ENCODE measurements at regions not wholly inside any gene's neighbourhood (a gene's known extent, or its start where the extent isn't known, plus 50 kb on each side); places are given as distances from the start of the nearest gene placed in this dataset.

DNA sequence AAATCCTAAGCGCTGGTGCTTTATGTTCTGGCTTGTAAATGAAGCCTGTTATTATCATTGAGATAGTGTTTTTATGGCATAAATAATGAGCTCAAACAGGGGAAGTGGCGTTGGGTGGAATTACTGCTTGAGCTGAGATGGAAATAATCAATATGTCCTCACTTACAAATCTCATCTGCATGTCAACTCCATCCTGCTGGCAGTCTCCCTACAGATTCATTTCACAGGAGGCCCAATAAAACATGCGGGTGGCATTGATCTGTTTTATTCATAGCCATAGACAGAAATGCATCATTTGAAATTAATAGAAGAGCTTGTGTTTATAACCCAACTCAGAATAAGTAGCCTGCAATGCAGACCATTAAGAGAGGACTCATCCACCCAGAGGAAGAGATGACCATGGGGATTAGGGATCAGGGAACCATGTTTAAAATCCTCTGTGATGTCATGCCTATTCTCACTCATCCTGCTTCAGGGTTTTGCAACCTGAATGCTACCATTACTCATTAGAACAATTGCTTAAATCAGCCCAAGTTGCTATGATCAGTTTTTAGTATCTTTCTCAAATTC, 680.4 kb downstream of the TLR4 start:
- no peak overlapping the region for H3K4me2 ChIP-seq (ENCODE audit: insufficient read depth, insufficient read length, low read length)
- peaks cover 0 to 3% of the 10 kb centered on the region in 2 experiments; a peak in 2 of 5 replicates for H3K9me3 Mint-ChIP-seq
- TF ChIP-seq, protein P1, sequence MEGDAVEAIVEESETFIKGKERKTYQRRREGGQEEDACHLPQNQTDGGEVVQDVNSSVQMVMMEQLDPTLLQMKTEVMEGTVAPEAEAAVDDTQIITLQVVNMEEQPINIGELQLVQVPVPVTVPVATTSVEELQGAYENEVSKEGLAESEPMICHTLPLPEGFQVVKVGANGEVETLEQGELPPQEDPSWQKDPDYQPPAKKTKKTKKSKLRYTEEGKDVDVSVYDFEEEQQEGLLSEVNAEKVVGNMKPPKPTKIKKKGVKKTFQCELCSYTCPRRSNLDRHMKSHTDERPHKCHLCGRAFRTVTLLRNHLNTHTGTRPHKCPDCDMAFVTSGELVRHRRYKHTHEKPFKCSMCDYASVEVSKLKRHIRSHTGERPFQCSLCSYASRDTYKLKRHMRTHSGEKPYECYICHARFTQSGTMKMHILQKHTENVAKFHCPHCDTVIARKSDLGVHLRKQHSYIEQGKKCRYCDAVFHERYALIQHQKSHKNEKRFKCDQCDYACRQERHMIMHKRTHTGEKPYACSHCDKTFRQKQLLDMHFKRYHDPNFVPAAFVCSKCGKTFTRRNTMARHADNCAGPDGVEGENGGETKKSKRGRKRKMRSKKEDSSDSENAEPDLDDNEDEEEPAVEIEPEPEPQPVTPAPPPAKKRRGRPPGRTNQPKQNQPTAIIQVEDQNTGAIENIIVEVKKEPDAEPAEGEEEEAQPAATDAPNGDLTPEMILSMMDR (conservative IDR thresholded peaks at IDR 0.05), result no peak
- H3K4me1 Mint-ChIP-seq, result peaks cover 2 to 3% of the 10 kb centered on the region in 2 experiments; a peak in 3 of 4 replicates
- no peak overlapping the region for H2BK12ac ChIP-seq (ENCODE audit: insufficient read length, low read depth, low read length)
- H3K79me2 ChIP-seq (ENCODE audit: insufficient read depth, low read length), result no peaks in the 10 kb centered on the region
- no peak overlapping the region for H2BK120ac ChIP-seq (ENCODE audit: low read depth, low read length, poor library complexity, severe bottlenecking)
- H4K20me1 ChIP-seq (ENCODE audit: control insufficient read depth, insufficient read depth, insufficient read length), result no peaks in the 10 kb centered on the region
- no peak overlapping the region for H3K23ac ChIP-seq (ENCODE audit: insufficient read length, low read depth, low read length)
- no CpG with 5 or more reads among the region's 3 CpGs for WGBS (ENCODE audit: extremely low coverage, insufficient read length, low lambda C conversion rate)
- no peak overlapping the region for H3K56ac ChIP-seq (ENCODE audit: insufficient read length, low read depth, low read length)
- no peaks in the 10 kb centered on the region for H3K27me3 ChIP-seq (ENCODE audit: insufficient read depth, low read length)
- no peaks in the 10 kb centered on the region for H3K79me1 ChIP-seq (ENCODE audit: insufficient read depth, low read depth, low read length, poor library complexity, severe bottlenecking)
- no peak overlapping the region for H2AK5ac ChIP-seq (ENCODE audit: insufficient read length, low read length)
- H3K14ac ChIP-seq (ENCODE audit: insufficient read depth, low read length), result no peak overlapping the region
- no peak for DNase-seq
- H4K5ac ChIP-seq (ENCODE audit: insufficient read length, low read depth, low read length), result no peak overlapping the region
- no peak overlapping the region for H2BK15ac ChIP-seq (ENCODE audit: low read depth, low read length)
- H3K27me3 Mint-ChIP-seq (ENCODE audit: low read depth), result no peaks in the 10 kb centered on the region; the same call in 1 of the 2 replicates
- H3K9me3 ChIP-seq (ENCODE audit: control insufficient read depth, low read depth, low read length), result no peaks in the 10 kb centered on the region
- H3K23me2 ChIP-seq (ENCODE audit: insufficient read length, low read depth, low read length, poor library complexity, severe bottlenecking), result no peaks in the 10 kb centered on the region
- H2BK20ac ChIP-seq (ENCODE audit: low read depth, low read length, poor library complexity, severe bottlenecking), result no peak overlapping the region
- no peak overlapping the region for H3K27ac ChIP-seq (ENCODE audit: insufficient read length, low read depth, low read length)
- no peak overlapping the region for H2BK5ac ChIP-seq (ENCODE audit: insufficient read length, low read length)
- no peak overlapping the region for H4K91ac ChIP-seq (ENCODE audit: insufficient read length, low read depth, low read length)
- H3K9ac ChIP-seq (ENCODE audit: extremely low read depth, insufficient read length, low read length), result no peak overlapping the region
- no peak overlapping the region for H3K27ac Mint-ChIP-seq
- H3K36me3 Mint-ChIP-seq (ENCODE audit: insufficient read depth in 1 of 3, low read depth in 3 of 3), result peaks cover 0 to 1% (median 0%) of the 10 kb centered on the region in 3 experiments; a peak in 2 of 7 replicates
- no peak overlapping the region for H3T11ph ChIP-seq (ENCODE audit: low read length)
- H2AFZ ChIP-seq (ENCODE audit: low read length), result no peak overlapping the region
- no peak overlapping the region for H4K8ac ChIP-seq (replicated peaks; ENCODE audit: insufficient read length, low read depth, low read length)
- no peak overlapping the region for H3K4ac ChIP-seq (ENCODE audit: low read depth, low read length)
- H3K4me3 Mint-ChIP-seq, result no peak overlapping the region
- no peaks in the 10 kb centered on the region for H3K4me1 ChIP-seq (ENCODE audit: insufficient read depth, low read length)
- H3K18ac ChIP-seq (ENCODE audit: insufficient read length, low read depth, low read length), result no peak overlapping the region

All from H9 (cell line).